Upper lobe of left lung (tissue), 4 donors: ENCODE measurements at regions not wholly inside any gene's neighbourhood (a gene's known extent, or its start where the extent isn't known, plus 50 kb on each side); places are given as distances from the start of the nearest gene placed in this dataset.

Experiments
- CTCF ChIP-seq, 6 experiments: fragments of 450-650 bp in 4 of 6; fragments of 200-600 bp in 2 of 6; sonication (generic) in 2 of 6; IDR thresholded peaks; one replicate each; pipeline ENCODE4 v1.5.1; 2016 to 2019; ENCODE audit warnings: antibody characterized with exemption in 6 of 6
- EP300 ChIP-seq, 4 donors: sonication (generic); formaldehyde crosslinking; IDR thresholded peaks; one replicate each; pipeline ENCODE4 v1.5.1; 2017; ENCODE audit warnings: antibody characterized with exemption in 4 of 4, control low read depth in 2 of 4
- POLR2AphosphoS5 ChIP-seq, 2 donors: sonication (generic); formaldehyde crosslinking; IDR thresholded peaks; one replicate each; pipeline ENCODE4 v1.5.1; 2017; ENCODE audit warnings: antibody characterized with exemption in 2 of 2

GRCh38 chr2:181203412-181203811 lies 223.0 kb downstream of the UBE2E3 start:
- TF ChIP-seq CTCF (IDR thresholded peaks at IDR 0.05) (no peak), POLR2AphosphoS5 (IDR thresholded peaks at IDR 0.05) (no peak), EP300 (IDR thresholded peaks at IDR 0.05) (no peak)
